GM18867 (cell line): ENCODE measurements at regions not wholly inside any gene's neighbourhood (a gene's known extent, or its start where the extent isn't known, plus 50 kb on each side); places are given as distances from the start of the nearest gene placed in this dataset.

Source experiments
- ATAC-seq: cut with Tn5 transposase; IDR thresholded peaks from one replicate; pipeline ENCODE4 v1.9.1; 2021; ENCODE audit warnings: mild to moderate bottlenecking, moderate library complexity; ENCODE audit not compliant: unreplicated experiment

GRCh38 chr21:36628106-36628505 lies 70.8 kb upstream of the SIM2 start:
- no peak for ATAC-seq

GRCh38 chr21:36628761-36629460 lies 70.0 kb upstream of the SIM2 start:
- no peak for ATAC-seq

- no peak for ATAC-seq
These were observed 68.3 kb upstream of the SIM2 start for GRCh38 chr21:36630485-36631206.

- no peak for ATAC-seq
These were observed 62.9 kb upstream of the SIM2 start for GRCh38 chr21:36636016-36636415.

GRCh38 chr21:36636439-36636838 lies 62.5 kb upstream of the SIM2 start:
- ATAC-seq: no peak

- ATAC-seq: no peak
These were observed 59.1 kb upstream of the SIM2 start for GRCh38 chr21:36639769-36640168.

- ATAC-seq: no peak
These were observed 58.7 kb upstream of the SIM2 start for GRCh38 chr21:36640174-36640720.

GRCh38 chr21:36640721-36641244 lies 58.1 kb upstream of the SIM2 start:
- no peak for ATAC-seq

GRCh38 chr21:36641346-36641745 lies 57.6 kb upstream of the SIM2 start:
- ATAC-seq: no peak

- no peak for ATAC-seq
These were observed 57.0 kb upstream of the SIM2 start for GRCh38 chr21:36641886-36642285.

- ATAC-seq: no peak
These were observed 56.1 kb upstream of the SIM2 start for GRCh38 chr21:36642777-36643176.

GRCh38 chr21:36643374-36644250 lies 55.3 kb upstream of the SIM2 start:
- no peak for ATAC-seq

- ATAC-seq: no peak
These were observed 52.9 kb upstream of the SIM2 start for GRCh38 chr21:36646011-36646410.

- no peak for ATAC-seq
These were observed 52.3 kb upstream of the SIM2 start for GRCh38 chr21:36646645-36647044.

GRCh38 chr21:36647279-36648093 lies 51.4 kb upstream of the SIM2 start:
- no peak for ATAC-seq
